SIG-M5 (cell line): ENCODE measurements at regions not wholly inside any gene's neighbourhood (a gene's known extent, or its start where the extent isn't known, plus 50 kb on each side); places are given as distances from the start of the nearest gene placed in this dataset.
"Not testable (repeated sequence)": the region's sequence is repeated elsewhere in the genome, so short reads cannot be mapped to it uniquely, and the experiment has no call there.

Experiments used
- DNase-seq: peaks from one replicate; lab custom pipeline; 2025; lab: John Stamatoyannopoulos, UW

DNA sequence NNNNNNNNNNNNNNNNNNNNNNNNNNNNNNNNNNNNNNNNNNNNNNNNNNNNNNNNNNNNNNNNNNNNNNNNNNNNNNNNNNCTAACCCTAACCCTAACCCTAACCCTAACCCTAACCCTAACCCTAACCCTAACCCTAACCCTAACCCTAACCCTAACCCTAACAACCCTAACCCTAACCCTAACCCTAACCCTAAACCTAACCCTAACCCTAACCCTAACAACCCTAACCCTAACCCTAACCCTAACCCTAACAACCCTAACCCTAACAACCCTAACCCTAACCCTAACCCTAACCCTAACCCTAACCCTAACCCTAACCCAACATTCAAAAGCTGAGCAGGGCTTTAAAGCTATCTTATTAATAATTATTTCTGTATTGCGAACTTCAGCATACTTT lies 182.5 kb upstream of the FAM20C start:
- DNase-seq: not testable (repeated sequence)

- DNase-seq: not testable (repeated sequence)
These were observed 159.6 kb upstream of the FAM20C start for GRCh38 chr7:32565-33280.

DNA sequence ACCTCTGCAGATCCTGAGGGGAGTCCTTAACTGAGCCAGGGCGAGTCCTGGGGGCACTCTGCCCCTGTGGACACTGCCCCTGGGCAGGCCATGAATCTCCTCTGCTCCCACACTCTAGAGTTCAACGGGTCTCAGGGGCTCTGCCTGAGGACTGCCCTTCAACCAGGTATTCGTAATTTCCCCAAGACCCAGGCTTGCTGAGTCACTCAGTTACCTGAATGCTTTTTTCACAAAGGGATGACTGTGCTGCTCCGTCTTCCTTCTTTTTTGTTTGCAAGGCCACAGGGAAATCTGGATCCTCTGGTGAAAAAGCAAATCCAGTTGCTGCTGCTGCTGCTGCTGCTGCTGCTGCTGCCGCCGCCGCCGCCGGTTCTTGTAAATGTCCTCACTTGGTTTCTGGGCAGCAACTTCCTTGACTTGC lies 157.2 kb upstream of the FAM20C start:
- not testable (repeated sequence) for DNase-seq

DNA sequence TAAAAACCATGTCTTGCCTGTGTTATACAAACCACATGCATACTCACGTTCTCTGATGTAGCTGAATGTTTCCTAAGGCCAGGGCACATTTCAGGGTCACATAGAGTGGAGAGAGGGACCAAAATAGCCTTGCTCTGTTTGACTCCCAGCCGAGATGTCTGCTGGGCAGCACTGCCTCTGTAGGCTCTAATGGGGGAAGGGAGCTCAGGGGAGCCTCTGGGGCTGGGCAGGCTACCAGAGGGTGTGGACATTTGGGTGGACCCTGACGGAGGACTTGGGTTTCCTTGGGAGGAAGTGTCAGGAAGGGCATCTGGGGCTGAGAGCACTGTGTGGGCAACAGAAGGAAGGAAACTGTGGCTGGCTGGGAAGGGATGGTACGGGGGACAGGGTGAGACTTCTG lies 155.8 kb upstream of the FAM20C start:
- not testable (repeated sequence) for DNase-seq

GRCh38 chr7:37656-38055 lies 154.7 kb upstream of the FAM20C start:
- not testable (repeated sequence) for DNase-seq

GRCh38 chr7:38444-38843 lies 153.9 kb upstream of the FAM20C start:
- DNase-seq: not testable (repeated sequence)

- DNase-seq: not testable (repeated sequence)
These were observed 152.2 kb upstream of the FAM20C start for GRCh38 chr7:39984-40740.

- DNase-seq: no peak
These were observed 151.3 kb upstream of the FAM20C start for GRCh38 chr7:40799-41750.

DNA sequence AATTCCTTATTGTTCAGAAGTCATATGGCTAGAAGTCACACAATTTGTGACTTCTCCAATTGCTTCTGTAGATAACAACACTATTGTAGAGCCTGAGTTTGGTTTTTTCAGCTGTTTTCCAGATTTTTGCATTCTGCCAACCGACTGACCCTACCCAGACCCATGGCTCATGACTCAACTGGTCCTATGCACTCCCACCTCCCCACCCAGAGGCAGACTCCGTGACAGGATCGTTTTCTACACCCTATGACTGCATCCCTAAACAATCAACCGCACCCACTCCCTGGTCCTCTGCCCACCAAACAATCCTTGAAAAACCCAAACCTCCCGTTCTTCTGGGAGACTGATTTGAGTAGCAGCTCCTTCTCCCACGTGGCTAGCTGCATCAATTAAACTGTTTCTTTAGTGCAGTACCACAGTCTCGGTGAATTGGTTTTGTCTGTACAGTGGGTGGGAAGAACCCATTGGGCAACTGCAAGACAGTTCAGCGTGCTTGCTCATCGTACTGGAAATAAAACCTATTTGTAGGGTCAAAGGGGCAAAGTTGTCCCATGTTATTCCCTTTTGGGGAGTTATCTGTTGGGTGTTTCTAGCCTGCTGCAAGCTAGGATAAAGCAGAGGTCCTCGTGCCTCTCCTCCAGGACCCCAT lies 150.3 kb upstream of the FAM20C start:
- DNase-seq: no peak

DNA sequence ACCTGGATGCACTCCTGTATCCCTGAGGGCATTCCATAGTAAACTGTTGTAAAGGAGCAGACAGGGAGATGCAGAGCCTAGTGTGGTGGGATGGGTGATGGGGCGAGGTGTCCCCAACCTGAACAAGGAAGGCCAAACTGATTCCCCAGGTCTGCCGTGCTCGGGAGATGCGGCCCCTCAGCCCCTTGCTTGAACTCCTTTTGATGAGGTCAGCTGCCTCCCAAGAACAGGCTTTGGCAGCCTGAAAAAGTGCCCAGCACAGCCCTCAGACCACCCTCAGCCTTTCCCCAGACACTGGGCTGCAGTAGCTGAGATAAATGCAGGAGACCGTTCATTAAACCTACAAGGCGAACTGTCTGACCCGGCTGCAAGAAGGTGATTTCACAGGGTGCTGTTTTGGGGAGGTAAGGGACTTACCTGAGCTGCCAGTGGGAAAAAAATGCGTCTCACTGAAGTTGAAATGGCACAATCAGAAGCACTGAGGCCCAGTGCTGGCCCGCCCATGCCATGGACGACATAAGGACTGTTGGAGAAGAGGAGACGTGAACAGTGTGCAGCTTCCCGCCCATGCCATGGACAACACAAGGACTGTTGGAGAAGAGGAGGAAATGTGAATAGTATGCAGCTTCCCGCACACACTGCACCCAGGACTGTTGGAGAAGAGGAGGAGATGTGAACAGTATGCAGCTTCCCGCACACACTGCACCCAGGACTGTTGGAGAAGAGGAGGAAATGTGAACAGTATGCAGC lies 148.4 kb upstream of the FAM20C start:
- DNase-seq: no peak

DNA sequence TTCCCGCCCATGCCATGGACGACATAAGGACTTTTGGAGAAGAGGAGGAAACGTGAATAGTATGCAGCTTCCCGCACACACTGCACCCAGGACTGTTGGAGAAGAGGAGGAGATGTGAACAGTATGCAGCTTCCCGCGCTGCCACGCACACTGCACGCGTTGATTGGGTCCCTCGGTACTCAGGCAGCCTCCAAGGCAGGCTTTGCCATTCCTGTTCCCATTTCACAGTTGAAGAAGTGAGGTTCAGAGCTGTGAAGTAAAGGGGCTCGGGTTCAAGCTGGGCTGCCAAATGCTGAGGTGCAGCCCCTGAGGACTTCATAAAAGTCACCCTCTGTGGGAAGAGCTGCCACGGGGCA lies 147.9 kb upstream of the FAM20C start:
- no peak for DNase-seq

DNA sequence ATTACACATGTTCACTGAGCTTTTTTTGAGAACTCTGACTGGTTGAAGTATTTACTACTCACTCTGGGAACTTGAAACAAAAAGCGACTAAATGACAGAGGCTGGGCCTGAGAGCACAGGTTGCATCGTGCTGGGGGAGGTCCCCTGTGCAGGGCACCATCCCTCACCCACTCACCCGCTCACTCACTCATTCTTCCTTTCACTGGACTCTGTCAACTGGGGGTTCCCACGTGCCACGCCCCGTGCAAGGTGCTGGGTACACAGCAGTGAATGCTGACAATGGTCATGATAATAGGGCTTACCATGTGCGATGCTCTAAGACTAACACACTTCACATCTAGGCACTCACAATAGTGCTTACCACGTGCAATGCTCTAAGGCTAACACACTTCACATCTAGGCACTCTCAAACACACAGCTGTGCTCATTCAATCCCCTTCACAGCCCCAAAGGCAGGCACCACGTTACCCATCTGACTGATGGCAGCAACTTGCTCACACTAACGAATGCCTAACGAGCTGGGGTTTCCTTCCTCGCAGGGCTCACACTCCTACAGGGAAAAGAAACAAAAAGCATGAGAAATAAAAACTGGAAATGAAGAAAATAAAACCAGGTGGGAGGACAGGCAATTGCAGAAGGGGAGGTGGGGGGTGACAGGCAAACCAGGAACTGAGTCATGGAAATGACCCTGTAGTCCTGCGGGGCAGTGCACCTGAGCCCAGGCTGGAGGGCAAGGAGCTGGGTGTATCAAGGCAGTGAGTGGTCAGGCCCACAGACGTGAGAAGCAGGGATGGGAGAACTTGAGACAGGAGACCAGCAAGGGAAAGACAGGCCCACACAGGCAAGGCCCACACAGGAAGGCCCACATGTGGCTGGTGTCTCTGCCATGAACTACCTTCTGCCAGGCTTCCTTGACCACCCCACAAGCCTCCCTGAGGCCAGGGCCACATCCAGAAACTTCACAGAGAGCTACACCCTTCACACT lies 147.0 kb upstream of the FAM20C start:
- no peak for DNase-seq

GRCh38 chr7:46123-46829 lies 146.1 kb upstream of the FAM20C start:
- no peak for DNase-seq

DNA sequence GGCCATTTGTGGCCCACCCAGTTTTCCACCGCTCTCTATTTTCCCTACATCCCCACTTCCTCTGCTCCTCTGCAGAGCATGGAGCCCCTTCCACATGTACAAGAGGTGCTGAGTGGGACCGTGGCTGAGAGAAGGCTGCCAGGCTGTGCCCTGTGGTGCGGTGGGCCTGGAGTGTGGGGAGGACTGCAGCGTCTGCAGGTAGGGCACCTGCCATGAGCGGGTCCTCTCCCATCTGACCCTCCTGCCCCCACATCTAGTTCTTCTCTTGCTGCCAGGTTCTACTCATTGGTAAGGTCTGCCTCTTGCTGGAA lies 145.6 kb upstream of the FAM20C start:
- DNase-seq: no peak

DNA sequence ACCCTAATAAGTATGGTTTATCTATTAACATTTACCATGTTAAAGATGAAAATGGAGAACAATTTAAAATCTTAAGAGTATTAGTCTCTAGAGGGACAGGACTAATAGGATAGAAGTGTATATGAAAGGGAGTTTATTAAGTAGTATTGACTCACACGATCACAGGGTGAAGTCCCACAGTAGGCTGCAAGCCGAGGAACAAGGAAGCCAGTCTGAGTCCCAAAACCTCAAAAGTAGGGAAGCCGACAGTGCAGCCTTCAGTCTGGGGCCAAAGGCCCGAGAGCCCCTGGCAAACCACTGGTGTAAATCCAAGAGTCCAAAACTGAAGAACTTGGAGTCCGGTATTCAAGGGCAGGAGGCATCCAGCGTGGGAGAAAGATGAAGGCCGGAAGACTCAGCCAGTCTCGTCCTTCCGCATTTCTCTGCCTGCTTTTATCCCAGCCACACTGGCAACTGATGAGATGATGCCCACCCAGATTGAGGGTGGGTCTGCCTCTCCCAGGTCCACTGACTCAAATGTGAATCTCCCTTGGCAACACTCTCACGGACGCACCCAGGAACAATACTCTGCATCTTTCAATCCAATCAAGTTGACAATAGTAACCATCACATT lies 140.8 kb upstream of the FAM20C start:
- DNase-seq: no peak

DNA sequence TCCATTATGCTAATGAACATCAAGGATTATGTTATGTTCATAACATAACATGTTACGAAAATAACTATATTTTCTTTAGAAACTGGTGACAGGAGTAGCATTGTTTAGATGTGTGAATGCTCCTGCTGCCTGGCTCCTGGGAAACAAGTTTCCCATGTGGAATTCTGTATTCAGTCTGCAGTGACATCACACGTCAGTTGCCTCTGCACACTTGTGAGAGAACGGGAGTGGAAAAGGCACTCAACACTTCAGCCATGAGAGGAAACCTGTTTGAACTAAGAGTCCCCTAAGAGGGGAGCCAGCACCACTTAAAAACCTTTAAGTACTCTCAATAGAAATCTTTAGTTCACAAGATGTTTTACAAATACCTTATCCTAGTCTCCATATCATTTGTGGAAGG lies 140.3 kb upstream of the FAM20C start:
- no peak for DNase-seq

GRCh38 chr7:53531-53930 lies 138.8 kb upstream of the FAM20C start:
- DNase-seq: no peak

DNA sequence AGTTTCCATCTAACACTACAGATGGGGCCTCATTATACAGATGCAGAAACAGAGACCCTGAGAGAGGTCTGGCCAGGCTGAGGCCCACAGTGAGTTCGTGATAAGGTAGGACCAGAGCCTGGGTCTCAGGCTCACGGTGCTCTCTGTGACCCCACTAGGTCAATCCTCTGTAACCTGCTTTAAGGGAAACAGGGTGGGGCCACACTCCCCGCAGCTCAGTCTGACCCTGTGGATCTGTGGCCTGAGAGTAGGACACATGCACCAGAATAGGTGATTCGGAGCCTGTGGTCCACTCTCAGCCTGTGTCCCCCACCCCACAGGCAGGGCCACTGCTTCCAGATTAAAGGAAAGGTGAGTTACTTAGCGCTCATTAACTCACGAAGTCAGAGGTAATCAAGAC lies 137.8 kb upstream of the FAM20C start:
- no peak for DNase-seq

DNA sequence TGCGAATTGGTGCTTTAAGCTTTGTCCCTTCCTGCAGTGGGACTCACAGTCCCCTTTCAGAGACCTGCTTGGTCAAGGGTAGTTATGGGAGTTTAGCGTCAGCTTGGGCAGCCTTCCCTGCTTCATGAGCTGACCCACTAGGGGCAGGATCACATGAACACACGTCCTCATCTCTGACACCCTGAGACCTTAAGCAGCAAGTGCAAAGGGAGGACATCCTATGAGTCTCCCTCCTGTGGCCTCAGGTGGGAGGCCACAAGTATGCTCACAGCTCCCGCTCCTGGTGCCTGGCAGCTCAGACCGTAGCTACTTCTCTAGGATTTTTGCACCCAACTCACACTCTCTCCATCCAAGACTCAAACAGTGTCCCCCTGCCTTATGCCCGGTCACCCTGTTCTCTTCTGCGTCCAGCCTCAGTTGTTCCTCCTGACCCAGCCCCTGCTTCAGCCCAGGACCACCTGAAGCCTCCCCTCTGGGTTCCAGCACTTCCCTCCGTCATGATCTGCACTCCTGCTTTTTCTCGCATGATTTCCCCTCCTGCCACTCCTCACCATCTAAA lies 136.6 kb upstream of the FAM20C start:
- DNase-seq: no peak
